Fibroblast of mammary gland (primary cell): ENCODE measurements at regions not wholly inside any gene's neighbourhood (a gene's known extent, or its start where the extent isn't known, plus 50 kb on each side); places are given as distances from the start of the nearest gene placed in this dataset.
"Not testable (repeated sequence)": the region's sequence is repeated elsewhere in the genome, so short reads cannot be mapped to it uniquely, and the experiment has no call there.

Experiments
- DNase-seq: peaks from one replicate; pipeline ENCODE4 v3.0.0-alpha.2; 2010; ENCODE audit warnings: low read depth
- H3K4me3 ChIP-seq: 2 replicates; pipeline ENCODE4 v1.5.1; 2011; ENCODE audit warnings: low read depth, mild to moderate bottlenecking, low read length, moderate library complexity; ENCODE audit not compliant: control insufficient read depth
- CTCF ChIP-seq: conservative IDR thresholded peaks from 2 replicates; pipeline ENCODE4 v1.5.1; 2011; ENCODE audit warnings: low read depth, low read length, inconsistent platforms; ENCODE audit not compliant: control insufficient read depth, insufficient read depth

- DNase-seq = no peak
- H3K4me3 ChIP-seq = no peak overlapping the region
- TF ChIP-seq CTCF = no peak
These were observed 1495.5 kb upstream of the ADGRL3 start for GRCh38 chr4:59704616-59705015.

GRCh38 chr4:59712470-59712869 lies 1487.7 kb upstream of the ADGRL3 start:
- DNase-seq = no peak
- TF ChIP-seq CTCF = no peak

GRCh38 chr4:59724286-59724685 lies 1475.8 kb upstream of the ADGRL3 start:
- not testable (repeated sequence) for H3K4me3 ChIP-seq

More at GRCh38 chr4:59712470-59712869, 1487.7 kb upstream of the ADGRL3 start:
- no peak overlapping the region for H3K4me3 ChIP-seq

GRCh38 chr4:59727745-59728144 lies 1472.4 kb upstream of the ADGRL3 start:
- no peak for TF ChIP-seq CTCF
- no peak for DNase-seq
- H3K4me3 ChIP-seq = no peak overlapping the region

More at GRCh38 chr4:59724286-59724685, 1475.8 kb upstream of the ADGRL3 start:
- DNase-seq = not testable (repeated sequence)

- no peak overlapping the region for H3K4me3 ChIP-seq
- no peak for TF ChIP-seq CTCF
- DNase-seq = no peak
These were observed 1471.6 kb upstream of the ADGRL3 start for GRCh38 chr4:59728496-59728895.

- DNase-seq = no peak
- H3K4me3 ChIP-seq = no peak overlapping the region
- no peak for TF ChIP-seq CTCF
These were observed 1470.8 kb upstream of the ADGRL3 start for GRCh38 chr4:59729321-59729720.

GRCh38 chr4:59748433-59748832 lies 1451.7 kb upstream of the ADGRL3 start:
- no peak overlapping the region for H3K4me3 ChIP-seq
- TF ChIP-seq CTCF = no peak
- no peak for DNase-seq
